ENCODE measurements at regions not wholly inside any gene's neighbourhood (a gene's known extent, or its start where the extent isn't known, plus 50 kb on each side); places are given as distances from the start of the nearest gene placed in this dataset.

DNA sequence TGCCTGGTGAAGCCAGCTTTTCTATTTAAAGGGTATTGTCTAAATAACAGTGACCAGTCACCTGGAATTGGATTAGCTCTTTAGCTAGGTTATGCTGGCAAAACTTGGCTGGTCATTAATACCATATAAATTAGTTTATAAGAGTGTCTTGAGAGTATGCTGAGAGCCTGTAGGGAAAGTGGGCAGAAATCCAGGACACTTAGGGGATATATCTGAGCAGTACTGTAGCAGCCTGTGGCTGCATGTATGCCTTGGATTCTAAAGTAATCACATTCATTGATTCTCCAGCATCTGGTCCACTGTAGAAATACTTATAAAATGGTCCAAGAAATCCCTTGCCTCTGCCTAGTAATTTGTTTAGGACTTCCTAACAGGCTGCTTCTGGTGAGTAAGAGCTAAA lies 288.9 kb upstream of the DMAC1 start:
- intact Hi-C loops (cut with micrococcal nuclease): no loop called here

DNA sequence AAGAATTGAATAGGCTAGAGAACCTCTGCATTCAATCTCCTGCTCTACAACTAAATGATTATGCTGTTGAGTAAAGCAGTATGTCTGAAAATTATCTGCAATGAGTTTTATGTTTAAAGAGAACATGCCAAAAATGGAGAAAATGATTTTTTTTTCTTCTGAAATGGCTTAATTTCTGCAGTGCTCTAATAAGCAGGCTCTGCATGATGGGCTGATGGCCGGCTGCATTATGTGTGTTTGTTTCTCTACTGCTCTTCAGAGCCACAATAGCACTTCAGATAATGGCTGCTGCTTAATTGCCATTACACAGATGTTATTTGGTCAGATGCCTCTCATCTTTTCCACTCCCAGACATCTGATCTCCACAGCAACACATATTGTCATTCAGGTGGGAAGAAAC lies 286.4 kb upstream of the DMAC1 start:
- intact Hi-C loops (cut with micrococcal nuclease): no loop called here

DNA sequence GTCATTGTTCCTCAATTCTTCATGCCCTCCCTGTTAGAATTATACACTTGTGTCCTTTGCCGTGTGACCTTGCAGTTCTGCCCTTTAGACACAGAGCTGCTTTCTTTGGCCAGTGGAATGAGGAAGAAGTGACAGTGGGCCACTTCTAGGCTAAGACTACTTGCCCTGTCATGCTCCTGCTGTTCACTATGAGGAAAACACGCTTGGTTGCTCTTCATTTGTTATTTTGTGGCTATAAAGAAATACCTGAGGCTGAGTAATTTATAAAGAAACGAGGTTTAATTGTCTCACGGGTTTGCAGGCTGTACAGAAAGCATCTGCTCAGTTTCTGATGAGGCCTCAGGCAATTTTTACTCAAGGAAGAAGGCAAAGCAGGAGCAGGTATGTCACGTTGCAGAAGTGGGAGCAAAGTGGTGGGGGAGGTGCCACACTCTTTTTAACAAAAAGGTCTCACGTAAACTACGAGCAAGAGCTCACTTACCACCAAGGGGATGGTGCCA lies 279.1 kb upstream of the DMAC1 start:
- intact Hi-C loops (cut with micrococcal nuclease): no loop called here

GRCh38 chr9:8074713-8075286 lies 275.2 kb upstream of the DMAC1 start:
- intact Hi-C loops (cut with micrococcal nuclease): no loop called here

- intact Hi-C loops (cut with micrococcal nuclease): no loop called here
Observed at GRCh38 chr9:8071445-8071798, 271.8 kb upstream of the DMAC1 start.

- intact Hi-C loops (cut with micrococcal nuclease): no loop called here
Observed at GRCh38 chr9:8070779-8071444, 271.3 kb upstream of the DMAC1 start.

DNA sequence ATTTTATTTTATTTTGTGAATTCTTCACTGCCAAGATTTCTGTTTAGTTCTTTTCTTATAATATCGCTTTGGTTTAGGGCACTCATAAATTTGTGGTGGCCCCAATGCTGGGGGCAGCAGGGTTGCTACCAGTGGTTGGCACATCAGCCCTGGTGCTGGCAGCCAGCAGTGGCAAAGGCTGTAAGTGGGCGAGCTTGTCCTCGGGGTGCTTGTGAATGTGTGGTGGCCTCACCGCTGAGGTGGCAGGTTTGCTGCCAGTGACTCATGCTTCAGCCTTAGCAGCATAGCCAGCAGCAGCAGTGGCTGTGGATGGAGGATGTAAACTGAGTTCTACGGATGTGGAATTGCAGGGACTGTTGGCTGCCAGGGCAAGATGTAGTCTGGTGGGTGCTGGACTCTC lies 262.9 kb upstream of the DMAC1 start:
- intact Hi-C loops (cut with micrococcal nuclease): no loop called here

- intact Hi-C loops (cut with micrococcal nuclease): no loop called here
Observed at GRCh38 chr9:8053501-8053900, 253.9 kb upstream of the DMAC1 start.

DNA sequence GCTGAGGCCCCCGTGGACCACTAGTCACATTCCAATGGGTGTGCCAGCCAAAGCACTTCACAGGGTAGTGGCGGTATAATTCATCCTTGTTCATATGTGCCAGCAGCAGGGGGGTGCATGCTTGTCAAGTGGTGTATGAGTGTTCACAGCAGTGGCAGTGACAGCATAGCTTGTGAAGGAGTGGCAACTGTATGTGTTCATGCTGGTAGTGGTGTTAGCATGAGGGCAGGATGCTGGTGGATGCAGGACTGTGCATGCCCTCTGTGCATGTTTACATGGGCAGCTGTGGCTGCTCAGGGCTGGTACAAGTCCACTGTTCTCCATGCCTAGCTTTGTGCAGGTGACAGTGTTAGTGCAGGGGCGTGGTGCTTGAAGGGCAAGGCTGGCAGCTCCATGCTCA lies 253.4 kb upstream of the DMAC1 start:
- intact Hi-C loops (cut with micrococcal nuclease): no loop called here

DNA sequence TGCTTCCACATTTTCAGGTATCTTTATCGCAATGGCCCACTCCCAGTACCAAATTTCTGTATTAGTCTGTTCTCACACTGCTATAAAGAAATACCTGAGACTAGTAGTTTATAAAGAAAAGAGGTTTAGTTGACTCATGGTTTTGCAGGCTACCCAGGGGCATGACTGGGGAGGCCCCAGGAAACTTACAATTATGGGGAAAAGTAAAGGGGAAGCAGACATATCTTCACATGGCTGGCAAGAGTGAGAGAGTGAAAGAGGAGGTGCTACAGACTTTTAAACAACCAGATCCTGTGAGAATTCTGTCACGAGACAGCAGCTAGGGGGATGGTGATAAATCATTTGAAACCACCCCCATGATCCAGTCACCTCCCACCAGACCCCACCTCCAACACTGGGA lies 238.2 kb upstream of the DMAC1 start:
- intact Hi-C loops (cut with micrococcal nuclease): no loop called here

- intact Hi-C loops (cut with micrococcal nuclease): no loop called here
Observed at GRCh38 chr9:8036914-8037524, 237.4 kb upstream of the DMAC1 start.

- intact Hi-C loops (cut with micrococcal nuclease): no loop called here
Observed at GRCh38 chr9:8033794-8034193, 234.2 kb upstream of the DMAC1 start.

- intact Hi-C loops (cut with micrococcal nuclease): no loop called here
Observed at GRCh38 chr9:8030095-8030494, 230.5 kb upstream of the DMAC1 start.

DNA sequence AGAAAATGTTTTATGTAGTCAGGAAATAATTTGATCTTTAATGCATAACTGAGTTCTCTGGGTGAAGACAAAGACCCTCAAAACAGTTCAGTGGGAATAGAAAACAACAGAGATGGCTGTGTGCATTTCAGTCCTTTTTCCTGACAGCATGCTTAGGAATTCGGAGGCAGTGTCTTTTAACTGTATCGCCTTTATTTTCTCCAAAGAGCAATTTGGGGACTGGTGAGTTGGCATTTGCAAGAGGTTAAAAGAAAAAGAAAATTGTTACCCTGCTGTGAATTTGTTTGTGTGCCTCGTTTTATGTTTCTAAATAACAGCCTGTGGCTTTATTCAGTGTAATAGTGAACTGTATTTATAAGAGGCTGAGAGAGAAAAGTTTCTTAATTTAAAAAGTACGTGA lies 227.8 kb upstream of the DMAC1 start:
- intact Hi-C loops (cut with micrococcal nuclease): no loop called here

GRCh38 chr9:8025551-8025950 lies 226.0 kb upstream of the DMAC1 start:
- intact Hi-C loops (cut with micrococcal nuclease): no loop called here

DNA sequence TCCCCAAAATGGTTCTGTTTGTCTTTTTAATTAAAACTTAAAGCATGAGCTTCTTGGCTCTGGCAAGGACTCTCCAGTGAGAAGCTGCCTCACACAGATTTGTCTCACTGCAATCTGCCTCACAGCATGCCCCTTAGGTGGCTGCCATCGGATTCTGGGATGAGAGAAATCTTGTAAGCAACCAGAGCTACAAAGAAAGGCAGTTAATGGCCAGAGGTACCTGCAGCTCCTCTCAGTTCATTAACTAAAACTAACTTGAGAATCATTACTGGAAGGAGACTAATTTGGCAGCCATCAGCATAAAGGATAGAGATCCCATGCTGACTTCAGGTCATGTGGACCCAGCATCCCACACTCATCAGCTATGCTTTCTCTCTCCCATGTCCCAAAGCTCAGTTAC lies 220.6 kb upstream of the DMAC1 start:
- intact Hi-C loops (cut with micrococcal nuclease): no loop called here

- intact Hi-C loops (cut with micrococcal nuclease): no loop called here
Observed at GRCh38 chr9:8019636-8020035, 220.1 kb upstream of the DMAC1 start.

DNA sequence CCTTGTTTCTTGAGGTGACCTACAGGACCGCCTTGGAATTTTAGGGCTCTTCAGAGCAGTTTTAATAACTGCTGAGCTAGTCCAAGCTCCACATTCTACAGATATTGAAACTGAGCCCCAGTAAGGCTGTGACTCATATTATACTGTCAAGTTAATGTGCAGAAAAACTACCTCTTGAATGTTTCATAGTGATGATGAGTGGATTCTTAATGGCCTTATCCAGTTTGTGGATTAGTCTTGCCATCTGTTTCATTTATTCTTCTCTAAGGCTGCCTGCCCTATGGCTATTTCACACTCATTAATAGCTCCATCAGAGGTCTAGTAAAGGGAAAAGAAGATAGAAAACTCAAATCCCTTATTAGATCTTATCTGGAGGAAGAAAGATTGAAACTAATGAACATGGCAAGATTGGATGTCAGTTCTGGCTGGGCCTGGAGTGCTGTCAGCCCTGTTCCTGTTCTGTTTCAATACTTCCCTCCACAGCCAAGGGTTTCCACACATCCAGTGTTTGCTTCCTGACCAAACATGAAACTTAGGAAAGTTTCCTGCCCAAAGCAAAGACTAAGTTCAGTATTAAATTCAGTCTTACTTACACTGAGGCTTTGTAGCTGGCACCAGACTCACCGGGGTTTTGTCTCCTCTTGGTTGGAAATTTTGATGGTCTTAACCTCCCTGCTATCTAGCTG lies 215.6 kb upstream of the DMAC1 start:
- intact Hi-C loops (cut with micrococcal nuclease): loop anchor here (2.0 kb wide), 1 partner anchor 38 kb away; no protein-coding TSS in a partner anchor

DNA sequence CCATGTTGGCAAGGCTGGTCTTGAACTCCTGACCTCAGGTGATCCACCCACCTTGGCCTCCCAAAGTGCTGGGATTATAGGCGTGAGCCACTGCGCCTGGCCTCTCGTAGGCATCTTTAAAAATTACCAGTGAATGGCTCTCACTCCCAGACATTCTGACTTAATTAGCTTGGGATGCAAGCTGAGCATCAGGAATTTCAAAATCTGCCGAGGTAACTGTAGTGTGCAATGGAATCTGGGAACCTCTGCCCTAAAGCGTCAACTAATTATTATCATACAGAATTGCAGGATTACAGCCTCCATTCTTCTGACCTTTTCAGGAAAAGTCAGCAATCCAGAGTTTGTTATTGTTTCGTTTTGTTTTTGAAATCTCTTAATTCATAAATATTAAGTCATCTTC lies 213.4 kb upstream of the DMAC1 start:
- intact Hi-C loops (cut with micrococcal nuclease): no loop called here

- intact Hi-C loops (cut with micrococcal nuclease): no loop called here
Observed at GRCh38 chr9:8011974-8012373, 212.4 kb upstream of the DMAC1 start.

DNA sequence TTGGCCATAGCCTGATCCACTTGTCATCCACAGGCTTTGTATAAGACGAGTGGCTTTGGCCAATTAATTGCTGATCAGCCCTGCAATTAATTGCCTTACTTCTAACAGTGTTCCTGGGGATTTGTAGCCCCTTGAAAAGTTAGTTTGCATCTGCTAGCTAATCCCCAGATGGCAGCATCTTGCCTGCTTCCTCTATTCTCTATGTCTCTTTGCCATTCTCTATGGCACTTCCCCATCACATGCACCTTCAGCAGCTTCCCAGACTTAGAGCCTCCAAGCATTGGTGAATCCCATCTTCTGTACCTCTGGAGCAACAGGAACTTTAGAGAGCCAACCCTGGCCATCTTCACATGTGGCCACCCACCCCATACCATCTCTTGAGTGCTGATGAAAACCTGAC lies 197.0 kb upstream of the DMAC1 start:
- intact Hi-C loops (cut with micrococcal nuclease): no loop called here

- intact Hi-C loops (cut with micrococcal nuclease): no loop called here
Observed at GRCh38 chr9:7988644-7989280, 189.2 kb upstream of the DMAC1 start.
